GM23338 (cell line): ENCODE measurements at regions not wholly inside any gene's neighbourhood (a gene's known extent, or its start where the extent isn't known, plus 50 kb on each side); places are given as distances from the start of the nearest gene placed in this dataset.

ENCODE experiments used
- CREB1 ChIP-seq: fragments of 250-450 bp; sonication (Bioruptor Pico); IDR thresholded peaks from 2 replicates; pipeline ENCODE4 v1.5.0; 2020; ENCODE audit warnings: low read depth, mild to moderate bottlenecking, moderate library complexity
- CTCF ChIP-seq, 2 experiments: fragments of 200-600 bp in 1 of 2; sonication (generic) in 1 of 2; conservative IDR thresholded peaks; 2 replicates each; pipeline versions ENCODE4 v1.5.1 to v1.6.1; 2016 to 2017; ENCODE audit warnings: antibody characterized with exemption in 2 of 2, low read depth in 2 of 2, mild to moderate bottlenecking in 2 of 2, moderate library complexity in 1 of 2
- EZH2phosphoT487 ChIP-seq: fragments of 200-600 bp; sonication (generic); IDR thresholded peaks from one replicate; pipeline ENCODE4 v1.8.1; 2018; ENCODE audit warnings: antibody characterized with exemption; ENCODE audit not compliant: unreplicated experiment

GRCh38 chr12:124240493-124240892, 54.4 kb upstream of the RFLNA start:
- no peak for TF ChIP-seq EZH2phosphoT487
- TF ChIP-seq CTCF (conservative IDR thresholded peaks at IDR 0.05; ENCODE audit: low read depth in 2 of 2) = no peak
- TF ChIP-seq CREB1 (CRISPR knock-in tag) = no peak
